GM12864 (cell line): ENCODE measurements at regions not wholly inside any gene's neighbourhood (a gene's known extent, or its start where the extent isn't known, plus 50 kb on each side); places are given as distances from the start of the nearest gene placed in this dataset.

Experiments used
- DNase-seq: peaks from one replicate; pipeline ENCODE4 v3.0.0-alpha.2; 2011; ENCODE audit warnings: low read depth
- H3K4me3 ChIP-seq: 2 replicates; pipeline ENCODE4 v1.5.1; 2011; ENCODE audit warnings: mild to moderate bottlenecking, low read depth, low read length, control low read depth
- TF ChIP-seq, protein P1 (sequence below): IDR thresholded peaks from 2 replicates; pipeline ENCODE4 v1.5.1; 2011; ENCODE audit warnings: low read depth, mild to moderate bottlenecking, moderate library complexity, low read length, control low read depth, inconsistent platforms; ENCODE audit errors: missing control alignments

DNA sequence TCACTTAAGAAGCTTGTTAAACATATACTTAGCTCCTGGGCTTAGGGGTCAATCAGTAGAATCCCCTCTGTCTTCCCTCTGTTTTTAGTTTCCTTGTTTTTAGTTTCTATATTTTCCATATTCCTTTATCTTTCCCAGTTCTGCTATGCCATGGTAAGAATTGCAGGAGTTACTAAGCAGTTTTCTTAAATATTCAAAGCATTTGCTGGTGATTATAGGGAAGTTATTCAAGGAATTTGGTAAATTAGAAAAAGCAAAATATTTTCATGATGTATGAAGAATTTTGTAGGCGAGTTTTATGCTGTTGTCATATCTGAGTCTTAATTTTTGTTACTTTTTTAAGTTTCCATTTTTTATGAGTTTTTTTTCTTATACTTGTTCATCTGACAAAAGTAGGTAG, 91.6 kb upstream of the NUDT6 start:
- TF ChIP-seq, protein P1, sequence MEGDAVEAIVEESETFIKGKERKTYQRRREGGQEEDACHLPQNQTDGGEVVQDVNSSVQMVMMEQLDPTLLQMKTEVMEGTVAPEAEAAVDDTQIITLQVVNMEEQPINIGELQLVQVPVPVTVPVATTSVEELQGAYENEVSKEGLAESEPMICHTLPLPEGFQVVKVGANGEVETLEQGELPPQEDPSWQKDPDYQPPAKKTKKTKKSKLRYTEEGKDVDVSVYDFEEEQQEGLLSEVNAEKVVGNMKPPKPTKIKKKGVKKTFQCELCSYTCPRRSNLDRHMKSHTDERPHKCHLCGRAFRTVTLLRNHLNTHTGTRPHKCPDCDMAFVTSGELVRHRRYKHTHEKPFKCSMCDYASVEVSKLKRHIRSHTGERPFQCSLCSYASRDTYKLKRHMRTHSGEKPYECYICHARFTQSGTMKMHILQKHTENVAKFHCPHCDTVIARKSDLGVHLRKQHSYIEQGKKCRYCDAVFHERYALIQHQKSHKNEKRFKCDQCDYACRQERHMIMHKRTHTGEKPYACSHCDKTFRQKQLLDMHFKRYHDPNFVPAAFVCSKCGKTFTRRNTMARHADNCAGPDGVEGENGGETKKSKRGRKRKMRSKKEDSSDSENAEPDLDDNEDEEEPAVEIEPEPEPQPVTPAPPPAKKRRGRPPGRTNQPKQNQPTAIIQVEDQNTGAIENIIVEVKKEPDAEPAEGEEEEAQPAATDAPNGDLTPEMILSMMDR = no peak
- DNase-seq = no peak
- no peak overlapping the region for H3K4me3 ChIP-seq

DNA sequence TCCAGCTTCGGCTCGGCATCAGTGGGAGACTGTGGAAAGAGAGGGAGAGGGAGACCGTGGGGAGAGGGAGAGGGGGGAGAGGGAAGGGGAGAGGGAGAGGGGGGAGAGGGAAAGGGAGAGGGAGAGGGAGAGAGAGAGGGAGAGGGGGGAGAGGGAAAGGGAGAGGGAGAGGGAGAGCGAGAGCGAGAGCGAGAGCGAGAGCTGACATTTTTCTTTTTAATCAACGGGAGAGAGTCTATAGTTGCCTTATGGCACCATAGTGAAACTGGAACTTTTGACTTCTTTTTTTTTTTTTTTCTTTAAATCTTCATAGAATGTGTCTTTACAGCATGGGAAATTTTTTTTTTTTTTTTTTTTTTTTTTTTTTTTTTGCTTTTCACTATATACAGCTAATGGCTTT, 94.7 kb upstream of the NUDT6 start:
- TF ChIP-seq, protein P1 = no peak
- DNase-seq = no peak
- no peak overlapping the region for H3K4me3 ChIP-seq

DNA sequence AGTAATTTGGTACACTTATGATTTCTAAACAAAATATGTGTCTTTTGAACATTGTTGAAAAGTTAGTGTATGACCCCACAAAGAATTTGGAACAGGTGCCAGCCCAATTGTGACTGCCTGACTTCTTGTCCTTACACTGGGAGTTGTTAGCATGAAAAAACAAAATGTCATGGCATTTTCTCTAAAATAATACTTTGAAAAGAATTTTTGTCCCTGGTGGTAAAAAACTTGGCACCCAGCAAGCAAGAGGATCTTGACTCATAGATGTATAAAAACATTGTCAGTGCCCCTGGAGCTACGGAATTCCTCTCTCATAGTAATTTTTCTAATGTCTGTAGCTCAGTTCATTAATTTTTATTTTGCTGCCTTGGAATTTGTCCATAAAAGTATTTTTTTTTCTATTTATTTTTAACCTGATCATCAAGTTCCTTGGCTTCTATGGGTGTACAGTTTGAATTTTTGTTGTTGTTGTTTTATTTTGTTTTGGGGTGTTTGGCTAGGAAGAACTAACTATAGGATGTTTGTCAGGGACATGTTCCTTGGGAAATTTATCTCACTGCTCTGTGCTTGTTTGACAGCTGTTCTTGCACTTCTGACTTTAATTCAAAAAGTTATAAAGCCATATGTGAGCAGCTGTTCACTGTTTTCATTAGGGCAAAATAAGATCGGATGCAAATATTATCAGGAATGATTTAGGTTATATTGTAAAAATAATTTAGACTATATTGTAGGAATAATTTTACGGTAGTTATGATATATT, 95.4 kb upstream of the NUDT6 start:
- no peak overlapping the region for H3K4me3 ChIP-seq
- no peak for DNase-seq
- TF ChIP-seq, protein P1 = no peak

DNA sequence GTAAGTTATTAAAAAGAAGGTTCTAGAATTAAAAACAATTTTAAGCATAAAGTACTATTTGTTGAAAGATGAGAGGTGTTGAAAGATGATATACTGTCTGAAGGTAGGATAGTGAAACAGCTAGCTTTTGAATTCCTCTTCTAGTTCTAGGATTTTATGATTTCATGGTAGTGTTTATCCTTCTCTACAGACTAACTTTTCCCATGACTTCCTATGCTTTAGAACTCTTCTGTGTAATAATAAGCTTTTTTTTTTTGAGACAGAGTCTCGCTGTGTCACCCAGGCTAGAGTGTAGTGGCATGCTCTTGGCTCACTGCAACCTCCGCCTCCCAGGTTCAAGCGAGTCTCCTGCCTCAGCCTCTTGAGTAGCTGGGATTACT, 96.0 kb upstream of the NUDT6 start:
- DNase-seq = no peak
- TF ChIP-seq, protein P1 = no peak
- H3K4me3 ChIP-seq = no peak overlapping the region

DNA sequence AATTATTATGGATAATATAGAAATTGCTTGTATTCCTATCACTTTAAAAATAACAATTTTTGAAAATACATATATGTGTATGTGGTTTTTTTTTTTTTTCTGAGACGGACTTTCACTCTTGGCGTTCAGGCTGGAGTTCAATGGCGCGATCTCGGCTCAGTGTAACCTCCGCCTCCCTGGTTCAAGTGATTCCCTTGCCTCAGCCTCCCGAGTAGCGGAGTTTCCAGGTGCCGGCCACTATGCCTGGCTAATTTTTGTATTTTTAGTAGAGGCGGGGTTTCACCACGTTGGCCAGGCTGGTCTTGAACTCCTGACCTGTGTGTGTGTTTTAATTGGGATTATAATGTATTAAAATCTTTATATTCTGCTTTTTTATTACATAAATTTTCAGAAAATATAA, 97.9 kb upstream of the NUDT6 start:
- DNase-seq = no peak
- H3K4me3 ChIP-seq = no peak overlapping the region
- TF ChIP-seq, protein P1 = no peak

DNA sequence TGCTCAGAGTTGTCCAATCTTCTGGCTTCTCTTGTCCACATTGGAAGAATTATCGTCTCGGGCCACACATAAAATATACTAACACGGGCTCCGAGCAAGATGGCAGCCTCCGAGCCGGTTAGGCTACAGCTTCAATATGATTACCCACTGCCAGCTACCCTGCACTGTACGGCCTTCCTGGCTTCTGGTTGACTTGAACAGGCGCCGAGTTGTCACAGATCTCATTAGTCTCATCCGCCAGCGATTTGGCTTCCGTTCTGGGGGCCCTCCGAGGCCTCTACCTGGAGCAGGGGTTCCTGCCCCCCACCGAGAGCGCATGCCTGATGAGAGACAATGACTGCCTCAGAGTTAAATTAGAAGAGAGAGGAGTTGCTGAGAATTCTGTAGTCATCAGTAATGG, 101.2 kb upstream of the NUDT6 start:
- no peak overlapping the region for H3K4me3 ChIP-seq
- TF ChIP-seq, protein P1 = no peak
- no peak for DNase-seq

DNA sequence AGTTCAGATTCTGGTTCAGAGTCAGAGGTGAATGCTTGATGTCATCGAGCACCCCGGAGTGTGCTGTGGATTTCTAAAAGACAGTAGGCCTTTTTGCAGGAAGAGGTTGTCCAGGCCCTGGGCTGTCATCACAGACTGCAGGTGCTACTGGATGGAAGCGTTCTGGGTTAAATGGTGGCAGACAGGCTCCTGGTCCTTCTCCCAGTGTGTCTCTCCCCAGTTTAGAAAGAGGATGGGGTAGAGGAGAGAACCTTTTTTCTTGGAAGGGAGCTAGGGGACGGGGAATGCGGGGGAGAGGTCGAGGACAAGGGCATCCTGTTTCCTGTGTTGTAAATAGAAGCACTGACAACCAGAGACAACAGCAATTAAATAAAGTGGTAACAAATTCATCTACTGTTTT, 102.3 kb upstream of the NUDT6 start:
- no peak overlapping the region for H3K4me3 ChIP-seq
- TF ChIP-seq, protein P1 = no peak
- no peak for DNase-seq
